Neural cell (in vitro differentiated cells): ENCODE measurements at regions not wholly inside any gene's neighbourhood (a gene's known extent, or its start where the extent isn't known, plus 50 kb on each side); places are given as distances from the start of the nearest gene placed in this dataset.

ENCODE experiments used
- CTCF ChIP-seq: fragments of 450-650 bp; IDR thresholded peaks from 2 replicates; pipeline ENCODE4 v1.5.1; 2014; ENCODE audit warnings: antibody characterized with exemption, mild to moderate bottlenecking, moderate library complexity; ENCODE audit not compliant: poor library complexity, severe bottlenecking
- EP300 ChIP-seq: fragments of 450-650 bp; conservative IDR thresholded peaks from 2 replicates; pipeline ENCODE4 v1.6.1; 2014; ENCODE audit warnings: antibody characterized with exemption, mild to moderate bottlenecking, moderate library complexity; ENCODE audit not compliant: poor library complexity, severe bottlenecking
- EZH2 ChIP-seq: fragments of 200-600, 300-800 bp; shearing (Covaris generic), sonication (generic); IDR thresholded peaks from 2 replicates; pipeline ENCODE4 v1.6.1; 2014; ENCODE audit warnings: antibody characterized with exemption, low read length, borderline replicate concordance, mild to moderate bottlenecking; ENCODE audit not compliant: insufficient read depth, poor library complexity, severe bottlenecking
- POLR2AphosphoS5 ChIP-seq: IDR thresholded peaks from 2 replicates; pipeline ENCODE4 v1.6.1; 2012
- RAD21 ChIP-seq: fragments of 450-650 bp; conservative IDR thresholded peaks from 2 replicates; pipeline ENCODE4 v1.6.1; 2014; ENCODE audit warnings: antibody characterized with exemption, mild to moderate bottlenecking, moderate library complexity
- REST ChIP-seq: IDR thresholded peaks from 2 replicates; pipeline ENCODE4 v1.6.1; 2012; ENCODE audit warnings: borderline replicate concordance
- SMC3 ChIP-seq: fragments of 450-650 bp; conservative IDR thresholded peaks from 2 replicates; pipeline ENCODE4 v1.6.1; 2014; ENCODE audit warnings: antibody characterized with exemption, mild to moderate bottlenecking, moderate library complexity; ENCODE audit not compliant: poor library complexity

- TF ChIP-seq EP300 (no peak), RAD21 (no peak), EZH2 (no peak), CTCF (no peak), REST (no peak), POLR2AphosphoS5 (no peak), SMC3 (no peak)
These were observed 211.7 kb downstream of the RNF152 start for GRCh38 chr18:61681065-61681464.
